ENCODE measurements at regions not wholly inside any gene's neighbourhood (a gene's known extent, or its start where the extent isn't known, plus 50 kb on each side); places are given as distances from the start of the nearest gene placed in this dataset.

DNA sequence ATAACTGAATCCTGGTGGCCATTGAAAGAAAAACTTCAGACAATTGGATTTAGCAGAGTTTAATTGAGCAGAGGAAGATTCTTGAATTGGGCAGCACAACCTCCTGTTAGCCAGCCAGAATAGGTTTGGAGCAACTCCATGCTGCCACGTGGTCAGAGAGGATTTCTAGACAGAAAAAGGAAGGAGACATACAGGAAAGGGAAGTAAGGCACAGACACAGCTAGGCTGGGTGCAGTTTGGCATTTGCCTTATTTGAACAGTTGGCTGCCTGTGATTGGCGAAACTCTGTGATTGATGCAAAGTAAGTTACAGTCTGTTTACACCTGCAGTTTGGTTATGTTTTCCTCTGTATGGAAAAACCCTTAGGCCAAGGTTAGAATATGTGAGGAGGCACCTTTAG is 85.8 kb upstream of the SPATA13 start:
- TF ChIP-seq, protein P1, sequence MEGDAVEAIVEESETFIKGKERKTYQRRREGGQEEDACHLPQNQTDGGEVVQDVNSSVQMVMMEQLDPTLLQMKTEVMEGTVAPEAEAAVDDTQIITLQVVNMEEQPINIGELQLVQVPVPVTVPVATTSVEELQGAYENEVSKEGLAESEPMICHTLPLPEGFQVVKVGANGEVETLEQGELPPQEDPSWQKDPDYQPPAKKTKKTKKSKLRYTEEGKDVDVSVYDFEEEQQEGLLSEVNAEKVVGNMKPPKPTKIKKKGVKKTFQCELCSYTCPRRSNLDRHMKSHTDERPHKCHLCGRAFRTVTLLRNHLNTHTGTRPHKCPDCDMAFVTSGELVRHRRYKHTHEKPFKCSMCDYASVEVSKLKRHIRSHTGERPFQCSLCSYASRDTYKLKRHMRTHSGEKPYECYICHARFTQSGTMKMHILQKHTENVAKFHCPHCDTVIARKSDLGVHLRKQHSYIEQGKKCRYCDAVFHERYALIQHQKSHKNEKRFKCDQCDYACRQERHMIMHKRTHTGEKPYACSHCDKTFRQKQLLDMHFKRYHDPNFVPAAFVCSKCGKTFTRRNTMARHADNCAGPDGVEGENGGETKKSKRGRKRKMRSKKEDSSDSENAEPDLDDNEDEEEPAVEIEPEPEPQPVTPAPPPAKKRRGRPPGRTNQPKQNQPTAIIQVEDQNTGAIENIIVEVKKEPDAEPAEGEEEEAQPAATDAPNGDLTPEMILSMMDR (IDR thresholded peaks at IDR 0.05; ENCODE audit: low read depth, low read length, poor library complexity, severe bottlenecking): no peak
- TF ChIP-seq EZH2phosphoT487 (IDR thresholded peaks at IDR 0.05; ENCODE audit: borderline replicate concordance, low read length): no peak
